NCI-H526 (cell line): ENCODE measurements at regions not wholly inside any gene's neighbourhood (a gene's known extent, or its start where the extent isn't known, plus 50 kb on each side); places are given as distances from the start of the nearest gene placed in this dataset.
"Not testable (repeated sequence)": the region's sequence is repeated elsewhere in the genome, so short reads cannot be mapped to it uniquely, and the experiment has no call there.

Experiments
- DNase-seq, 2 experiments: peaks; one replicate each; lab custom pipeline; 2025; lab: John Stamatoyannopoulos, UW

DNA sequence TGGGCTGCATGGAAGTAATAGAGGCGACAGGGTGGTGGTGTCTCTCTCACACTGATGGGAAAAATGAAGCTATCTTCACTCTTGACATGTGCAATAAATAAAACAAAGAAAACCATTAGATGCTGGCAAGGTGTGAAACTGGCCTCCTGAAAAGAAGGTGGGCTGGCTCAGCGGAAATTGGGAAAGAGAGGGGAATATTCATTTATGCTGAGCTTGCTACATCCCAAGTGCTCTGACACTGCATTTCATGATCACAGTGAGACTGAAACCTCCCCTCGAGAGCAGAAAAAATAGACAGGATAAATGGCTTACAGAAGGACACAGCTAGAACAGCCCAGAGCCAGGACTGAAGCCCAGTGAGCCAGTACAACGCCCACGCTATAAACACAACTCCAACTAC is 112.1 kb upstream of the SMLR1 start:
- DNase-seq = no peak

DNA sequence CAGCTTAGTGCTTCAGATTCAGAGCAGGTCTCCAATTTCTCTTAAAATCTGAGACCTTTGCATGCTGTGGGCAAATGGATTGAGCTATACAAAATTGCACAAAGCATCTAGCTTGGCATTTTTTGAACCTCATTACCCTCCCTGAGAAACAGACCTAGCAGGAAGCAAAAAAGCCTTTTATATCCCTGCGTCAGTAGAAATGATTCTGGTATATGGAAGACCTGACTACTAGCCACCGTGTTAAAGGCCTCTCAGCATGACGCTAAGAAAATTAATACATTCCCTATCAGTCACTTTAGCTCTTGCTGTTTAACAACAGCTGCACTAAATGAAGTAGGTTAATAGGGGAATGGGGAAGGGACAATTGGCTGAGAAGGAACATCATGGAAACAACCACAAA is 110.7 kb upstream of the SMLR1 start:
- no peak for DNase-seq

DNA sequence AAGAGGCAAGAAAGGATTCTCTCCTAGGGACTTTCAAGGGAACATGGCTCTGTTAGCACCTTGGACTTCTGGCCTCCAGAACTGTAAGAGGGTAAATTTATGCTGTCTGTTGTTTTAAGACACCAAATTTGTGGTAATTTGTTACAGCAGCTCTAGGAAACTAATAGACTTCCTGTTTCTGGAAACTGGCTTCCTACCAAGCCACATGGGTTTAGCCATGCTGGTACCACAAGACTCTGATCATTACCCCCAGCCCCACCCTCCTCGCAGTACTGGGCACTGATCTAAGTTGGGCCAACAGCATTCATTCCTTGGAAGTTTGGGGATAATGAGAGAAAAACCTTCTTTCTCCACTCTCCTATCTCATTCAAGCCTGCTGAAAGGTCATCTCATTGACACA is 109.5 kb upstream of the SMLR1 start:
- no peak for DNase-seq

GRCh38 chr6:130720076-130720715 is 107.0 kb upstream of the SMLR1 start:
- DNase-seq = no peak

- no peak for DNase-seq
Observed at GRCh38 chr6:130724089-130724488, 103.1 kb upstream of the SMLR1 start.

DNA sequence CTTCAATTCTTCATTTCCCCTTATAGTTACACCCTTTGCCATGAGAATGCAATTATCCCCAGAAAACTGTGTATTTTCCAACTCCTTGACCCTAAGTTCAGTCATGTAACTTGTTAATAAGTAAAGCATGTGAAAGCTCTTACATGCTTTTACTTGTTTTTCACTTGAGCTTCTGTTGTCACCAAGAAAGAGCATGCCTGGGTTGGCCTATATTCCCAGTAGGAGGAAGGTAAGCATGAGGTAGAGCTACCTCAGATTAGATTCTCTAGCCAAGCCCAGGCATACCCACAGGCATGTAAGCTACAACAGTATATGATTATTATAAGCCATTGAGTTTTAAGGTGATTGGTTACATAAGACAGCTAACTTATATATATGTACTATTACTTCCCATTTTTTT is 101.7 kb upstream of the SMLR1 start:
- no peak for DNase-seq

DNA sequence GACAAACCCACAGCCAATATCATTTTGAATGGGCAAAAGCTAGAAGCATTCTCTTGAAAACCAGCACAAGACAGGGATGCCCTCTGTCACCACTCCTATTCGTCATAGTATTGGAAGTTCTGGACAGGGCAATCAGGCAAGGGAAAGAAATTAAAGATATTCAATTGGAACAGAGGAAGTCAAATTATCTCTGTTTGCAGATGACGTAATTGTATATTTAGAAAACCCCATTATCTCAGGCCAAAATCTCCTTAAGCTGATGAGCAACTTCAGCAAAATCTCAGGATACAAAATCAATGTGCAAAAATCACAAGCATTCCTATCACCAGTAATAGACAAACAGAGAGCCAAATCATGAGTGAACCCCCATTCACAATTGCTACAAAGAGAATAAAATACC is 99.1 kb upstream of the SMLR1 start:
- not testable (repeated sequence) for DNase-seq

DNA sequence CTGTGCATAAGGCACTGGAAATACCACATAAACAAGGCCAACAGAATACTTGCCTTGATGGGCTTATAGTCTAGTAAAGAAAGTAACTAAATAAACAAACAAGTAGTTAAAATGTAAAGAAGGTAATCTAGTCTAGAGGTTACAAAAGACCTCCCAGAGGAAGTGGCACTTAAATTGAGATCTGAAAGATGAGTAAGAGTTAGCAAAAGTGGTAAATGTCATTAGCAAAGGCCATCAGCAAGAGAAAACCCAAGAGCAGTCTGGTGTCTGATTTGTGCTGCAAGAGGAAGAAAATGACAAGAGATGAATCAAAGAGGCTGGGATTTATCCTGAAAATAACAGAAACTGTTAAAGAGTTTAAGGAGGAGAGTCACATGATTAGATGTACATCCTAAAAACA is 96.6 kb upstream of the SMLR1 start:
- DNase-seq = no peak

- no peak for DNase-seq
Observed at GRCh38 chr6:130734161-130734560, 93.0 kb upstream of the SMLR1 start.

GRCh38 chr6:130740308-130740707 is 86.9 kb upstream of the SMLR1 start:
- no peak for DNase-seq

- no peak for DNase-seq
Observed at GRCh38 chr6:130742131-130742681, 85.0 kb upstream of the SMLR1 start.

GRCh38 chr6:130743175-130743574 is 84.0 kb upstream of the SMLR1 start:
- no peak for DNase-seq

GRCh38 chr6:130744576-130745366 is 82.4 kb upstream of the SMLR1 start:
- no peak for DNase-seq

DNA sequence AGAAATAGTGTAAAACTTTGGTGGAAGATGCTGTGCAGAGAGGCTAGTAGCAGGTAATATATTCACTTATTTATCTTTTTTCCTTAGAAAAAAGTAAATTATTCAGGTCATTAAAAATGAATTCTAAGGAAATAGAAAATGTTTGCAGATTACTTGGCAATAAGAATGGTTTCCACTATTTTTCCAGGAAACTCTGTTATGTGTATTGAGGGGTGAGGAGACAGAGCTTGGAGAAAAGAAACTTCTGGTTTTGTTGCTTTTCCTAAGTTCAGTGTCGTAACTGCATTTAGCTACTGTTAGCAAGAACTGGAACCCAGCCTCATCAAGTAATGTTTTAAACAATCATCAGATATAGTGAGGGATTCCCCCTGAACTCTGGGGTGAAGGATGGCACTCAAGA is 79.2 kb upstream of the SMLR1 start:
- no peak for DNase-seq

DNA sequence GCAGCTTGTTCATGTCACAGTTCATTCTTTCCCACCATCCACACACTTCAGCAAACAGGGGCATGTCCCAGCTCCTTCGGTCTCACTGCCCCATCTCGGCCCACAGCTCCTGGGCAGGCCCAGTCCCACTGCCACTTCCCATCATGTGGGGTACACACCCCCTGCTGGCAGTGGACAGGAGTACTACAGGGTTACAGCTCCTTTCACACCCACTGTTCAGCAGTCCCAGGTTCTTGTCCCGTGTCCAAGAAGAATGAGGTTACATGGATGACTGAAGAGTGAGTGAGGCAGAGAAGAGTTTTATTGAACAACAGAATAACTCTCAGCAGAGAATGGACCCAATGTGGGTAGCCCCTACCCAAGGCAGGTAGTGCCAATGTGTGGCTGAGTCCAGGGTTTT is 77.8 kb upstream of the SMLR1 start:
- DNase-seq = peak in 1 of 2 experiments; percentile 3

DNA sequence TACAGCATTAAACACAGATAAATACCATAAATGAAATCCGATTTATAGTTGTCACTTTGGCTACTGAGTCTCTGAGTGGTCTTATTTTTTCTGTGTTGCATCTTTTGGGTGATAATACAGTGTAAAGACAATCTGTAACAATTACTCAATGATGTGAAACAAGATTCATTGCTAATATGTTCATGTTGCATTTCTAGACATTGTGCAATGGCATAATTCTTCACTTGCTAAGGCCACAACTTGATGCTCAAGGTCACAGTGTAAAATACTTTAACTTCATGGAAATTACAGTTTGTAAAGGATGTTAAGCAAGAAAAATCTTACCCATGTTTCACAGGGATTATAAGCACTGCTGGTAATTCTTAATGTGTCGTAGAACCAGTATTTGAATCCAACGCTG is 74.9 kb upstream of the SMLR1 start:
- DNase-seq = no peak

DNA sequence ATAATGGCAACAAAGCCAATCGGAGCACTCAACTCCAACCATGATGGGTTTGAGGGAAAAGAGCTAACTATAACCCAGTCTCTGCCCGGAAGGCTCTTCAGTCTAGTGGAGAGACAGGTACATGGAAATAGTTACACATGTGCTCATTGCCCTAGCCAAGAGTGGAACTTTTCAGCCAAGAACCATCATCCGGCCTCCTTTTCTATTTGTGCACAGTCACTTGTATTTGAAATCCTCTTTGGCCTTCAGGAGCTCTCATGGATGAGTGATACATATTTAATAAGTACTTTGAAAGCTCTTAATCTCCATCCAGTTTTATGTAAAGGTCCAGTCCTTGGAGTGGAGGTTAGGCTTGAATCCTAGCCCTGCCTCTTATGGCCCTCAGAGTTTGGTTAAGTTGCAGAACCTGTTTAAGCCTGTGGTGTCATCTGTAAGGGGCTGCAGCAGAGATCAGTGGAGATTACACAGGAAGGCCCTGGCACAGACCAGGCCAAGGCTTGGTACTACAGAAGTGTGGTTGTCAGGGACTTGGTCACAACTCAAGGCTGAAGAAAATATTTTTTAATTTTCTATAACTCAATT is 72.3 kb upstream of the SMLR1 start:
- no peak for DNase-seq

GRCh38 chr6:130755368-130756034 is 71.7 kb upstream of the SMLR1 start:
- no peak for DNase-seq

DNA sequence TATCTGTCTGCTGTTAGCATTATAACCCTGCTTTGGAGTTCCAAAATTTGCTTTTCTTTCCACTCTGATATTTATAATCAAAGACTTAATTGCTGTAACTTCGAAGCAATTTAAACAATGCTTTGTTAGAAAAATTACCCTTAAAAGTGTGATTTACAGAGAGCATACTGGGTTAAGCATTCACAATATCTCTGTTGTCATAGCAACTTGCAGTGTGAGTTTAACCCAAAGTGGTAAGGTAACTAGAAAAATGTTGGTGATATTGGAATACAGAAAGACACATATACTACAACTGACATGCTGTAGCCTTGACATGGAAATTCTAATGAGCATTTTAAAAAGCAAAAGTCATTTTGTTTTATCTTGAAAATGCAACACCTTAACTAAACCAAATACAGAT is 70.4 kb upstream of the SMLR1 start:
- DNase-seq = no peak

GRCh38 chr6:130758813-130759212 is 68.4 kb upstream of the SMLR1 start:
- DNase-seq = no peak

- peak in 1 of 2 experiments; percentile 42 for DNase-seq
Observed at GRCh38 chr6:130760006-130760405, 67.2 kb upstream of the SMLR1 start.

DNA sequence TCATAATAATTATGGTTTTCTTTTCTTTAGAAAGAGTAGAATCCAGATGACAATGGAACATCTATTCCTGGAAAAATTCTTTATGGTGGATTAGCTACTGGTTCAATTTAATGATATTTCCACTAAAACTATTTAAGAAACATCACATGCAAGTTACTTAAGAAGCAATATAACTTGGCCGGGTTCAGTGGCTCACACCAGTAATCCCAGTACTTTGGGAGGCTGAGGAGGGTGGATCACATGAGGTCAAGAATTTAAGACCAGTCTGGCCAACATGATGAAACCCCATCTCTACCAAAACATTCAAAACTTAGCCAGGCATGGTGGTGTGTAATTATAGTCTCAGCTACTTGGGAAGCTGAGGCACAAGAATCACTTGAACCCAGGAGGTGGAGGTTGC is 65.9 kb upstream of the SMLR1 start:
- DNase-seq = no peak
